ENCODE measurements at regions not wholly inside any gene's neighbourhood (a gene's known extent, or its start where the extent isn't known, plus 50 kb on each side); places are given as distances from the start of the nearest gene placed in this dataset.

- Histone ChIP-seq H3K4me3 (no peak overlapping the region), H3K36me3 (no peaks in the 10 kb centered on the region), H3K27ac (replicated peaks) (no peak overlapping the region), H3K27me3 (ENCODE audit: low read depth) (no peaks in the 10 kb centered on the region), H3K4me1 (no peaks in the 10 kb centered on the region), H3K9me3 (replicated peaks) (no peaks in the 10 kb centered on the region)
- TF ChIP-seq CTCF (IDR thresholded peaks at IDR 0.05; ENCODE audit: borderline replicate concordance) = no peak
- intact Hi-C loops (cut with micrococcal nuclease) = no loop called here
- DNase-seq = no peak
Measured at GRCh38 chr11:15696069-15696468, 581.3 kb downstream of the INSC start.

GRCh38 chr11:15697437-15698236, 582.9 kb downstream of the INSC start:
- no peaks in the 10 kb centered on the region for H3K4me1 ChIP-seq
- intact Hi-C loops (cut with micrococcal nuclease) = no loop called here
- no peak for DNase-seq
- no peaks in the 10 kb centered on the region for H3K27me3 ChIP-seq (ENCODE audit: low read depth)
- H3K9me3 ChIP-seq (replicated peaks) = no peaks in the 10 kb centered on the region
- TF ChIP-seq CTCF (IDR thresholded peaks at IDR 0.05; ENCODE audit: borderline replicate concordance) = no peak
- H3K36me3 ChIP-seq = no peaks in the 10 kb centered on the region
- H3K27ac ChIP-seq (replicated peaks) = no peak overlapping the region
- H3K4me3 ChIP-seq = no peak overlapping the region

GRCh38 chr11:15698855-15699254, 584.1 kb downstream of the INSC start:
- no peak for DNase-seq
- H3K36me3 ChIP-seq = no peaks in the 10 kb centered on the region

GRCh38 chr11:15699978-15700377, 585.3 kb downstream of the INSC start:
- no peaks in the 10 kb centered on the region for H3K36me3 ChIP-seq
- H3K4me3 ChIP-seq = no peak overlapping the region
- intact Hi-C loops (cut with micrococcal nuclease) = no loop called here
- peaks cover under 1% of the 10 kb centered on the region for H3K9me3 ChIP-seq (replicated peaks)
- H3K27ac ChIP-seq (replicated peaks) = no peak overlapping the region
- TF ChIP-seq CTCF (IDR thresholded peaks at IDR 0.05; ENCODE audit: borderline replicate concordance) = no peak
- H3K4me1 ChIP-seq = no peaks in the 10 kb centered on the region
- no peaks in the 10 kb centered on the region for H3K27me3 ChIP-seq (ENCODE audit: low read depth)
- DNase-seq = no peak

More at GRCh38 chr11:15698855-15699254, 584.1 kb downstream of the INSC start:
- intact Hi-C loops (cut with micrococcal nuclease) = no loop called here
- H3K4me1 ChIP-seq = no peaks in the 10 kb centered on the region
- no peak overlapping the region for H3K27ac ChIP-seq (replicated peaks)
- no peaks in the 10 kb centered on the region for H3K9me3 ChIP-seq (replicated peaks)
- H3K27me3 ChIP-seq (ENCODE audit: low read depth) = no peaks in the 10 kb centered on the region
- no peak for TF ChIP-seq CTCF (IDR thresholded peaks at IDR 0.05; ENCODE audit: borderline replicate concordance)
- H3K4me3 ChIP-seq = no peak overlapping the region

- no peaks in the 10 kb centered on the region for H3K36me3 ChIP-seq
- no peak overlapping the region for H3K4me3 ChIP-seq
- no peak overlapping the region for H3K27ac ChIP-seq (replicated peaks)
- no peaks in the 10 kb centered on the region for H3K4me1 ChIP-seq
- H3K9me3 ChIP-seq (replicated peaks) = peaks cover 5% of the 10 kb centered on the region
- no peaks in the 10 kb centered on the region for H3K27me3 ChIP-seq (ENCODE audit: low read depth)
- intact Hi-C loops (cut with micrococcal nuclease) = no loop called here
- no peak for DNase-seq
- TF ChIP-seq CTCF (IDR thresholded peaks at IDR 0.05; ENCODE audit: borderline replicate concordance) = no peak
Measured at GRCh38 chr11:15700456-15700855, 585.7 kb downstream of the INSC start.
